NT2/D1 (cell line): ENCODE measurements at regions not wholly inside any gene's neighbourhood (a gene's known extent, or its start where the extent isn't known, plus 50 kb on each side); places are given as distances from the start of the nearest gene placed in this dataset.

Experiments used
- YY1 ChIP-seq: IDR thresholded peaks from 2 replicates; pipeline ENCODE4 v1.6.1; 2011; ENCODE audit not compliant: insufficient read length, insufficient read depth
- ZNF274 ChIP-seq: IDR thresholded peaks from 2 replicates; pipeline ENCODE4 v1.6.1; 2011; ENCODE audit warnings: mild to moderate bottlenecking, low read depth, low read length

GRCh38 chr10:113473851-113474250 is 79.0 kb upstream of the HABP2 start:
- TF ChIP-seq YY1 (no peak), ZNF274 (no peak)
